CD4-positive, alpha-beta T cell treated with Interleukin-15 for 1 hour (primary cell): ENCODE measurements at regions not wholly inside any gene's neighbourhood (a gene's known extent, or its start where the extent isn't known, plus 50 kb on each side); places are given as distances from the start of the nearest gene placed in this dataset.
"Not testable (repeated sequence)": the region's sequence is repeated elsewhere in the genome, so short reads cannot be mapped to it uniquely, and the experiment has no call there.

Experiments used
- DNase-seq: peaks from one replicate; pipeline ENCODE4 v3.0.0-alpha.2; 2020

GRCh38 chrX:74063426-74064155 is 211.1 kb upstream of the XIST start:
- DNase-seq = no peak

DNA sequence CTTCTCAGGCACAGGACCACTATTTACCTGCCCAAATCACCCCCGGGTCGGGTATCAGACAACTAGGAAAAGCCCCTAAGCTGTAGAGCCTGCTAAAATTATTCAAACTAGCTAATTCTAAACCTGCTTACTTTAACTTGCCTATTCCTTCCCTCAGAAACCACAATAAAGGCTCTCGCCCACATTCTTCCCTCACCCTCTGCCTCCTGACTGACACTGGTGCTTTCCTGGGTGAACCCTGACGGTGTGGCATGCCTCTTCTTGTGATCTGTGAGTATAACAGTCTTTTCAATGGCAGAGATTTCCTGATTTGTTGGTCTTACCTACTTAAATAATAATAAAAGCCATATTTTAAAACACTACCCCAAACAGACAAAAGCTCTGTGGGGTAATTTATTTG is 209.4 kb upstream of the XIST start:
- DNase-seq = no peak

DNA sequence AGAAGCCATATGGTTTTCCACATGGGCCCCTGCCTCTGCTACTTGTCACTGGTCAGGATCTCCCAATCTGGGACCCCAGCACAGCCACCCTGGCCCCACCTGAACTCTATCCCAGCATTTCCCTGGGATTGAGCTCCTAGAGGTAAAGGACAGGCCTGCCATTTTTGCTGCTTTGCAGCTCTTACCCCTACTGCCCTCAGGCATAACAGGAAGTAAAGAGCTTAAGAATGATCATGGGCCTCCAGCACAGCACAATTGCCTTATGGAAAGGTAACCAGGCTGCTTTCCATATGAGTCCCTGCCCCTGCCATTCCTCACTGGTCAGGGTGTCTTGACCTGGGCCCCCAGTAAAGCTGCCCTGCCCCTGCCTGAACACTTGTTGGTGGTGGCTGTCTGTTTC is 196.6 kb upstream of the XIST start:
- DNase-seq = no peak

GRCh38 chrX:74034066-74034465 is 181.6 kb upstream of the XIST start:
- not testable (repeated sequence) for DNase-seq

DNA sequence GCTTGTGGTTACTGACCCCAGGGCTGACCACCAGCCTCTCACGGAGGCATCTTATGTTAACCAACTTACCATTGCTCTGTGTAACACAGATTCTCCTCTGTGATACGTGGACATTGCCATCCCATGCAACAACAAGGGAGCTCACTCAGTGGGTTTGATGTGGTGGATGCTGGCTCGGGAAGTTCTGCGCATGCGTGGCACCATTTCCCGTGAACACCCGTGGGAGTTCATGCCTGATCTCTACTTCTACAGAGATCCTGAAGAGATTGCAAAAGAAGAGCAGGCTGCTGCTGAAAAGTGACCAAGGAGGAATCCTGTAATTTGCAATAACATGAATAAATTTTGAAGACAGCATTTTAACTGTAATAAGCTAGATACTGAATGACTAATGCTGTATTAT is 179.0 kb upstream of the XIST start:
- DNase-seq = not testable (repeated sequence)

- not testable (repeated sequence) for DNase-seq
Measured at GRCh38 chrX:74030766-74031165, 178.3 kb upstream of the XIST start.

DNA sequence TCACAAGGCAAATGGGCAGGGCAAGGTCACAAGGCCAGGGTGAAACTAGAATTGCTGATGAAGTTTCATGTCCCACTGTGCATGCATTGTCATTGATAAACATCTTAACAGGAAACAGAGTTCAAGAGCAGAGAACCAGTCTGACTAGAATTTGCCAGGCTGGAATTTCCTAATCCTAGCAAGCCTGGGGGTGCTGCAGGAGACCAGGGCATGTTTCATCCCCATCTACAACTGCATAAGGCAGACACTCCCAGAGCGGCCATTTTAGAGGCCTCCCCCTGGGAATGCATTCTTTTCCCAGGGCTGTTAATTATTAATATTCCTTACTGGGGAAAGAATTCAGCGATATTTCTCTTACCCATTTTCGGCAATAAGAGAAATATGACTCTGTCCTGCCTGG is 172.6 kb upstream of the XIST start:
- DNase-seq = not testable (repeated sequence)

GRCh38 chrX:74023203-74023602 is 170.7 kb upstream of the XIST start:
- no peak for DNase-seq

- DNase-seq = no peak
Measured at GRCh38 chrX:74018253-74018652, 165.7 kb upstream of the XIST start.

DNA sequence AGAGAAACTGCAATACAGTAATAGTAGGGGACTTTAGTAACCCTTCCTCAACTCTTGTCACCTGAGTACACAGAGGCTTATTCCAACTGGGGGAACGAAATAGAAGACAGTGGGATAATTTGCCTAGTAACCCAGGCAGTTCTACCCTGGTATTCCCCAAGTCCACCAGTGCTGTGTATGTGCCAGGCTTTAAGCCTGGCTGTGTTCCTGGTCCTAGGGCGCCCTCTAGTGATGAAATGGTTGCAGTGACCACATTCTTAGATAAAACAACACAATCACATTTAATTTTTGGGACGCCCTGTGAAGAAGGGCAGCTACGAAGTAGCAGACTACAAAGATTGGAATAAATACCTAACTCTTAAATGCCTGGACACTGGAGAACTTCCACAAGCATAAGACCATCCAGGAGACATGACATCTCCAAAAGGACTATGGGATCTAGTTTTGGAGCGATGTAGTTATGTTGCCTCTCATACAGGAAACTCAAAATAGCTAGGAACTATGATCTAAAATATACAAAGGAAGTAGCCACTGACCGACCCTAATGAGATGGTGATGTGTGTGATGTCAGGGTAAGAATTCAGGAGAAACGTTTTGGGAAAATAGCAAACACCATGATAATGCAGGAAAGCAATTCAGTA is 163.0 kb upstream of the XIST start:
- peak; percentile 61 for DNase-seq

DNA sequence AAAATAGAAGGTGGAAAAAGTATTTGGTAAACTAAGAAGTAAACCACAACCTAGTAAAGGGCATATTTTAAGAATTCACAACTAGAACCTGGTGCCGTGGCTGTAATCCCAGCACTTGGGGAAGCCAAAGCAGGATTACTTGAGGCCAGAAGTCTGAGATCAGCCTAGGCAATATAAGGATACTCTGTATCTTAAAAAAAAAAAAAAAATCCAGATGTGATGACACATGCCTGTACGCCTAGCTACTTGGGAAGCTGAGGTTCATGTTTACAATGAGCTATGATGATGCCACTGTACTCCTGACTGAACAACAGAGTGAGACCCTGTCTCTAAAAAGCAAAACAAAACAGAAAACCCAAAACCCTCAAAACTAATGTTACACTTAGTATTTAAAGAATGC is 156.5 kb upstream of the XIST start:
- DNase-seq = no peak

DNA sequence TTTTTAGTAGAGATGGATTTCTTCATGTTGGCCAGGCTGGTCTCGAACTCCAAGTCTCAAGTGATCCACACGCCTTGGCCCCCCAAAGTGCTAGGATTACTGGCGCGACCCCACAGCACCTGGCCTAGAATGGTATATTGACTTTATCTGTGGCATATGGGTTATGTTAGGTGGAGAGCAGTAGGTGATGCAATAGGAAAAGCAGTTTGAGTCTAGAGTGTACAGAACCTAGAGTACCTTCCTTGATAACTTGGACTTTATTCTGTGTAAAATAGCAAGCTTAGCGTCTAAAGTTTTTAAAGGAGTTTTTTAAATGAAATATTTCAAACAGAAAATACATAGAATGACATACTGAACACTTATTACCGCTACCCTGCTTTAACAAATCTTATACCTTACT is 139.5 kb upstream of the XIST start:
- no peak for DNase-seq

- DNase-seq = no peak
Measured at GRCh38 chrX:73987166-73987565, 134.7 kb upstream of the XIST start.

- no peak for DNase-seq
Measured at GRCh38 chrX:73979551-73980131, 127.1 kb upstream of the XIST start.

GRCh38 chrX:73977542-73978169 is 125.1 kb upstream of the XIST start:
- DNase-seq = no peak

- DNase-seq = not testable (repeated sequence)
Measured at GRCh38 chrX:73967461-73967860, 114.9 kb upstream of the XIST start.

DNA sequence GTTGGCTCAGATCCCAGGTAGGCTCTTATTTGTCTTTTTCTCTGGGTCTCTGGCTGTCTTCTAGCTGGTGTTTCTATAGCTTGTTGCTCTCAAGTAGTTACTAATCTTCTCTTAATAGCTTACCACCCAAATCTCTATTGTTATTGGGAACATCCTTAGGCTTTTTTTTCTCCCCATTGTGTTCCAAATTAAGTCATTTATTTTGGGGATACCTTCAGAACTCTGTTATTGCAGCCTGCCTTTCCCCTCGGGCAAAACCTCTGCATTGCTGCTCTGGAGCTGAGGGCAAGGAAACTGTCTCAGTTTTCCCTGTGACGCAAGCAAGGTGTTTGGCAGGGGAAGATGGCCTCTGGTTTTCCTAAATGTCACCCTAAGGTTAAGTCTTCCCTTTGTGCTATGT is 113.3 kb upstream of the XIST start:
- no peak for DNase-seq

- DNase-seq = no peak
Measured at GRCh38 chrX:73964579-73964978, 112.1 kb upstream of the XIST start.

- no peak for DNase-seq
Measured at GRCh38 chrX:73963682-73964081, 111.2 kb upstream of the XIST start.

- DNase-seq = no peak
Measured at GRCh38 chrX:73962948-73963347, 110.4 kb upstream of the XIST start.

- not testable (repeated sequence) for DNase-seq
Measured at GRCh38 chrX:73961867-73962266, 109.4 kb upstream of the XIST start.

DNA sequence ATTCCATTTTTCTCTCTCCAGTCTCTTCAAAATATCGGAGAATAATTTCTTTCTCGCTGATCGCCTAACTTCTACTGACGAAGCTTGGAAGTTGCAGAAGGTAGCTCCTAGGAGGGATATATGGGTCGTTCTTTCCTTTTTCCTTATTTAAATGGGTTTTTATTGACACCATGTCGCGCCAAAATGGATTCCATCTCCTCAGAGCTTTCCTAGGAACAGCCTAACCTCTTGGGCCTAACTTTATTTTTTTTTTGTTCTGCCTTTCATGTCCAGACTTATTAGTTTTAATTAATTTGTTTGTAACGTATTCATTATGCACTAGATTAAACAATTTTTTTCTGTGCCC is 92.0 kb upstream of the XIST start:
- no peak for DNase-seq

DNA sequence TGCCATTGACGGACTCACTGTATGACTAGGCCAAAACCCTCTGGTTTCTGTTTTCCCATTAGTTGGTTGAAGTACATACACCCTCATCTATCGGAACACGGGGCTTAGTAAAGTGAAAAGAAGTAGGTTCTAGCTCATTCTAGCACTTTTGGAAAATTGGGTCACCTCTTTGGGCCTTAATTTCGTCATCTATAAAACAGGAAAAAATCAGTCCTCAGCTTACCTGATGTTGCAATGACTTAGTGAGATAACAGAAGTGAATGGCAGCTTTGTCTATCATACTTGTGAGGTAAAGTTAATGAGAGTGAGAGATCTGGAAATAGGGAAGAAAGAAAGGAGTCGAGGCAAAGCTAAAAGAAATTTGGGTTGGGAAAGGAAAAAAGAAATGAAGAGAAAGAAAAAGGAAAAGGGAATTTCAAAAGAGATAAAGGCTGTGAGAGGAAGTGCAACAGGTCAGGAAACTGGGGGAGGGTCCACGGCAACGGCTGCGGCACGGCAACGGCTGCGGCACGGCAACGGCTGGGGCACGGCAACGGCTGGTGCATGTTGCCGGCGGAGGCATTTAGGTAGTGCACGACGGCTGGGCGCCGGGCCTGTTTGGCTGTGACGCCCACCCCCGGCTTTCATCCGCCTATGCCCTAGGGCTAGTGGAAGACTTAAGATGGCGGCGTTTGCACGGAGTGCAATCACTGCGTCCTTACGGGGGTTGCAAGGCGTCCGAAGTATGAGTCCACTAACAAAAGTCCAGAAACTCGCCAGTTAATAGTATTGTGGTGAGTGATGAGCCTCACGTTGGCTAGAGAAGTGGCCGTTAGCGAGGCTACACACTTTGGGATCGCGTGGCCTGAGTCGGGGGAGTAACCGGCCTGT is 91.4 kb upstream of the XIST start:
- DNase-seq = peak; percentile 90
